AG04450 (cell line): ENCODE measurements at regions not wholly inside any gene's neighbourhood (a gene's known extent, or its start where the extent isn't known, plus 50 kb on each side); places are given as distances from the start of the nearest gene placed in this dataset.

Experiments used
- CTCF ChIA-PET: fragments of 300-600, 350-600 bp; formaldehyde crosslinking; extraction: SDS; loops from one replicate; lab custom pipeline; 2022; ENCODE audit warnings: antibody characterized with exemption, inconsistent platforms; lab: Charles Lee
- POLR2A ChIA-PET: fragments of 350-600 bp; formaldehyde crosslinking; extraction: SDS; loops from one replicate; lab custom pipeline; 2021; ENCODE audit warnings: antibody characterized with exemption, inconsistent platforms; lab: Yijun Ruan, JAX
- DNase-seq: peaks from one replicate; pipeline ENCODE4 v3.0.0-alpha.2; 2011; ENCODE audit warnings: low read depth, low spot score
- H3K27ac ChIP-seq: one replicate; pipeline ENCODE4 v1.5.1; 2012; ENCODE audit warnings: low read depth, low read length, control low read depth
- H3K27me3 ChIP-seq: one replicate; pipeline ENCODE4 v1.6.0; 2012; ENCODE audit warnings: low read length; ENCODE audit not compliant: control insufficient read depth, insufficient read depth
- H3K4me3 ChIP-seq: 2 replicates; pipeline ENCODE4 v1.5.1; 2011; ENCODE audit warnings: mild to moderate bottlenecking, low read depth, low read length, control low read depth
- H3K9me3 ChIP-seq: 2 replicates; pipeline ENCODE4 v1.5.1; 2012; ENCODE audit warnings: low read length; ENCODE audit not compliant: control insufficient read depth, insufficient read depth
- TF ChIP-seq, protein P1 (sequence below): IDR thresholded peaks from 2 replicates; pipeline ENCODE4 v1.5.1; 2011; ENCODE audit warnings: low read depth, low read length, control low read depth, inconsistent platforms

DNA sequence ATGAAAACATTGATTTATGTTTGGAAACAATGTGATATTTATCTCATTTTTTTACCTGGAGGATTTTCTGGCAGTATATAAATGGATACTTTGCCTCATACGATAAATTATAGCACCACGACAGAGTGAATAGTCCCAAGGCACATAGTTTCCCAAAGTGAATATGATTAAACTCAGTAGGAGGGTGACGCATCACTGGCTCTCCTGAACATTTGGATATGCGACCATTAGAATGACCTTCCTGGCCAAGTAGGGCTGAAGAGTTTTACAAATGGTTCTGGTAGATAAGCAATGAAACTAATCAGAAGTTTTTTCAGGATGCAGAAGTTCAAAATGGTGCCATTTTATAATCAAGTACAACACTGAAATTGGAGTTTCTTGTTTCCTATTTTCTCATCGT is 397.7 kb downstream of the AASDHPPT start:
- DNase-seq: no peak
- CTCF ChIA-PET: no interaction called here
- Histone ChIP-seq H3K9me3 (peaks cover 5% of the 10 kb centered on the region; the same call in 1 of the 2 replicates), H3K4me3 (no peak overlapping the region), H3K27ac (no peak overlapping the region), H3K27me3 (no peaks in the 10 kb centered on the region)
- POLR2A ChIA-PET: no interaction called here
- TF ChIP-seq, protein P1, sequence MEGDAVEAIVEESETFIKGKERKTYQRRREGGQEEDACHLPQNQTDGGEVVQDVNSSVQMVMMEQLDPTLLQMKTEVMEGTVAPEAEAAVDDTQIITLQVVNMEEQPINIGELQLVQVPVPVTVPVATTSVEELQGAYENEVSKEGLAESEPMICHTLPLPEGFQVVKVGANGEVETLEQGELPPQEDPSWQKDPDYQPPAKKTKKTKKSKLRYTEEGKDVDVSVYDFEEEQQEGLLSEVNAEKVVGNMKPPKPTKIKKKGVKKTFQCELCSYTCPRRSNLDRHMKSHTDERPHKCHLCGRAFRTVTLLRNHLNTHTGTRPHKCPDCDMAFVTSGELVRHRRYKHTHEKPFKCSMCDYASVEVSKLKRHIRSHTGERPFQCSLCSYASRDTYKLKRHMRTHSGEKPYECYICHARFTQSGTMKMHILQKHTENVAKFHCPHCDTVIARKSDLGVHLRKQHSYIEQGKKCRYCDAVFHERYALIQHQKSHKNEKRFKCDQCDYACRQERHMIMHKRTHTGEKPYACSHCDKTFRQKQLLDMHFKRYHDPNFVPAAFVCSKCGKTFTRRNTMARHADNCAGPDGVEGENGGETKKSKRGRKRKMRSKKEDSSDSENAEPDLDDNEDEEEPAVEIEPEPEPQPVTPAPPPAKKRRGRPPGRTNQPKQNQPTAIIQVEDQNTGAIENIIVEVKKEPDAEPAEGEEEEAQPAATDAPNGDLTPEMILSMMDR: no peak

DNA sequence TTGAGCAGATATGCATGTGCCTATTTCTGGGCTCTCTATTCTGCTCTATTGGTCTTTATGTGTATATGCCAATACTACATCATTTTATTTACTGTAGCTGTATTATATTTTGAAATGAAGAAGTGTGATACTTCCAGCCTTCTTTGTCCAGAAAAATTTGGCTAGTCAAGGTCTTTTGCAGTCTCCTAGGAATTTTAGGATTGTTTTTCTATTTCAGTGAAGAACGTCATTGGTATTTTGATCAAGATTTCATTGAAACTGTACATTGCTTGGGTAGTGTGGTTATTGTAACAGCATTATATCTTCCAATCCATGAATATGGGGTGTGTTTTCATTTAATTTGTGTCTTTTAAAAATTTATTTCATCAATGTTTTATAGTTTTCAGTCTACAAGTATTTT is 400.3 kb downstream of the AASDHPPT start:
- TF ChIP-seq, protein P1: no peak
- CTCF ChIA-PET: no interaction called here
- no peak for DNase-seq
- Histone ChIP-seq H3K27me3 (no peaks in the 10 kb centered on the region), H3K9me3 (peaks cover 5% of the 10 kb centered on the region; the same call in 1 of the 2 replicates), H3K4me3 (no peak overlapping the region), H3K27ac (no peak overlapping the region)
- POLR2A ChIA-PET: no interaction called here

DNA sequence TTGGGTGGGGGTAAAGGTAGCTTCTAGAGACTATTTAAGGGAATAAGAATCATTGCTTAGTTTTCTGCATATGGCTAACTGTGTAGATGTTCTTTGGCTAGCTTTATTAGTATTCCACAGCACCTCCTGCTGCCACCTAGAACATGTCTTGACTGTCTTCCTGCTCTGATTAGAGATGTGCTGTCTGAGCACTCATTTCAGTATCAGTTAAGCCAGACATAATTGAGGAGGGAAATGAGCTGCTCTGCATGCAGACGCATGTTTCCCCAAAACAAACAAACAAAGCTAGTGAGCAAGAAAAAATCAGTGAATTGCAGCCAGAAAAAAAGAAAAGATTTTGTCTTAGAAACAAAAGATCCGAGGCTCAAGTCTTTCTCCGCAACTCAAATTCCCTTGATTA is 402.2 kb downstream of the AASDHPPT start:
- no peaks in the 10 kb centered on the region for H3K27me3 ChIP-seq
- H3K4me3 ChIP-seq: no peak overlapping the region
- no peaks in the 10 kb centered on the region for H3K9me3 ChIP-seq
- no peak overlapping the region for H3K27ac ChIP-seq
- TF ChIP-seq, protein P1: no peak
- CTCF ChIA-PET: interaction anchor here (1.2 to 1.9 kb wide), 2 partner anchors 160 to 323 kb away, joined by 4 to 5 read pairs; no protein-coding TSS in a partner anchor
- POLR2A ChIA-PET: no interaction called here
- no peak for DNase-seq

DNA sequence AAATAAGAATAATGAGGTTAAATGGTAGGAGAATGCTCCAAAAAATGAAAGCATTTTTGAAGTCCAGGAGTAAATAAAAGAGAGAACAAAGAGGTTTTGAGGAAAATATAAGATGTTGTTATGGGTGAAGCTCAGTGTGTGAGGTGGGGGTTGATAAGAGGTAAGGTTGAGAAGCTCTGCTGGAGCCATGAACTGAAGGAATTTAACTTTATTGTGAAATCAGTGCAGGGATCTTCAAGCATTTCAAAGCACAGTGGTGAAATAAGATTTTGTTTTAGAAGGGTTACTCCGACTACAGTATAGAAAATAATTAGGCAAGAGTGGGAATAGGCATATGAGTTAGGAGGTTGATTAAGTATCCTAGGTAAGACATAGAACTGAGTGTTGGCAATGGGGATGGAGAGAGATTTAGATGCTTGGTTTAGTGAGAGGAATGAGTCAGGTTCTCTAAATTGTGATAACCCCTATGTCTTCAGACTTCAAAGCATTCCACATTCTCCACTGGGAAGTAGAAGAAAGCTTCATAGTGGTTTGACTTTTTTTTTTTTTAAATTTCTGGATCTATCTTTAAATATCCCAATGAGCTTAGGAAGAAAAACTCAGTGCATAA is 403.2 kb downstream of the AASDHPPT start:
- POLR2A ChIA-PET: no interaction called here
- DNase-seq: no peak
- CTCF ChIA-PET: interaction anchor here (0.6 to 1.2 kb wide), 3 partner anchors 16 to 345 kb away, joined by 4 to 5 read pairs (median 5); no protein-coding TSS in a partner anchor

More for the DNA sequence above, 403.2 kb downstream of the AASDHPPT start:
- H3K9me3 ChIP-seq: no peaks in the 10 kb centered on the region
- H3K27ac ChIP-seq: no peak overlapping the region
- TF ChIP-seq, protein P1: no peak
- no peak overlapping the region for H3K4me3 ChIP-seq
- H3K27me3 ChIP-seq: no peaks in the 10 kb centered on the region
